GM12878 (cell line): ENCODE measurements at regions not wholly inside any gene's neighbourhood (a gene's known extent, or its start where the extent isn't known, plus 50 kb on each side); places are given as distances from the start of the nearest gene placed in this dataset.

Experiments used
- ATAC-seq: fragments of 200-7000 bp; cut with Tn5 transposase; 3 replicates; pipeline ENCODE4 v1.9.1; 2020; ENCODE audit warnings: mild to moderate bottlenecking, moderate library complexity
- BruUV-seq: library from RNA; stranded (reverse); fragments of 400-500 nt; replicated peaks from 2 replicates; lab custom pipeline; 2021; lab: Mats Ljungman, UMichigan
- CTCF ChIA-PET: fragments of 300-600 bp; sonication (Branson Sonifier 250); formaldehyde crosslinking; extraction: SDS; loops from one replicate; lab custom pipeline; 2021; ENCODE audit warnings: inconsistent platforms; lab: Yijun Ruan, JAX
- POLR2A ChIA-PET: fragments of 350-600 bp; formaldehyde crosslinking; extraction: SDS; loops from one replicate; lab custom pipeline; 2021; ENCODE audit warnings: inconsistent platforms; lab: Charles Lee
- RAD21 ChIA-PET: fragments of 300-600 bp; sonication (Branson Sonifier 250); formaldehyde crosslinking; loops from one replicate; lab custom pipeline; 2023; ENCODE audit warnings: antibody characterized with exemption; ENCODE audit not compliant: unreplicated experiment; lab: Charles Lee
- SMC1A ChIA-PET: fragments of 300-600 bp; sonication (Branson Sonifier 250); formaldehyde crosslinking; loops from one replicate; lab custom pipeline; 2023; ENCODE audit not compliant: unreplicated experiment, uncharacterized antibody; lab: Charles Lee
- DNase-seq: peaks from one replicate; pipeline ENCODE4 v3.0.0-alpha.2; 2011; ENCODE audit warnings: low read depth, low spot score
- FAIRE-seq: peaks from 3 replicates; lab custom pipeline; 2011; peaks lifted over from hg19 to GRCh38; lab: Jason Lieb, UNC
- H2AFZ ChIP-seq: 2 replicates; pipeline ENCODE4 v1.6.0; 2011; ENCODE audit warnings: low read depth, low read length, control low read depth; ENCODE audit not compliant: control insufficient read depth
- H3K27ac ChIP-seq: 2 replicates; pipeline ENCODE4 v1.5.1; 2011; ENCODE audit warnings: control low read depth; ENCODE audit not compliant: control insufficient read depth, insufficient read depth
- H3K27me3 ChIP-seq, 2 experiments: replicated peaks in 1 of 2; 2 replicates each; pipeline versions ENCODE4 v1.6.0 to v1.6.1; 2011; ENCODE audit warnings: low read length in 1 of 2; ENCODE audit not compliant: control insufficient read depth in 2 of 2, insufficient read depth in 2 of 2
- H3K36me3 ChIP-seq, 2 experiments: 2 replicates each; pipeline ENCODE4 v1.5.1; 2011; ENCODE audit warnings: low read length in 1 of 2; ENCODE audit not compliant: control insufficient read depth in 2 of 2, insufficient read depth in 2 of 2
- H3K4me1 ChIP-seq: 2 replicates; pipeline ENCODE4 v1.6.1; 2011; ENCODE audit warnings: mild to moderate bottlenecking, low read length, moderate library complexity, mixed read lengths; ENCODE audit not compliant: control insufficient read depth, insufficient read depth
- H3K4me2 ChIP-seq: 2 replicates; pipeline ENCODE4 v1.6.0; 2011; ENCODE audit warnings: control low read depth; ENCODE audit not compliant: control insufficient read depth, insufficient read depth
- H3K4me3 ChIP-seq: fragments of 200-600 bp; sonication (generic); 2 replicates; pipeline ENCODE4 v1.5.1; 2016
- H3K79me2 ChIP-seq: 2 replicates; pipeline ENCODE4 v1.6.0; 2011; ENCODE audit warnings: low read length; ENCODE audit not compliant: control insufficient read depth, insufficient read depth
- H3K9ac ChIP-seq: 2 replicates; pipeline ENCODE4 v1.8.0; 2011; ENCODE audit warnings: low read length, control low read depth, mixed read lengths; ENCODE audit not compliant: control insufficient read depth, insufficient read depth
- H3K9me3 ChIP-seq: replicated peaks from 3 replicates; pipeline ENCODE4 v1.5.1; 2011; ENCODE audit warnings: mild to moderate bottlenecking, low read length; ENCODE audit not compliant: control insufficient read depth, insufficient read depth
- H4K20me1 ChIP-seq: 2 replicates; pipeline ENCODE4 v1.6.0; 2011; ENCODE audit not compliant: control insufficient read depth, insufficient read depth
- BACH1 ChIP-seq: fragments of 450-650 bp; IDR thresholded peaks from 2 replicates; pipeline ENCODE4 v1.6.1; 2017; ENCODE audit warnings: mild to moderate bottlenecking, borderline replicate concordance
- CHD2 ChIP-seq: IDR thresholded peaks from 2 replicates; pipeline ENCODE4 v1.6.1; 2011; ENCODE audit warnings: low read depth, low read length, improper control_type of control experiment, borderline replicate concordance
- CREB1 ChIP-seq: IDR thresholded peaks from 2 replicates; pipeline ENCODE4 v1.6.1; 2012; ENCODE audit warnings: low read depth, mild to moderate bottlenecking, inconsistent platforms
- HDAC6 ChIP-seq: fragments of 200-600 bp; sonication (generic); IDR thresholded peaks from one replicate; pipeline ENCODE4 v1.8.0; 2017; ENCODE audit warnings: antibody characterized with exemption; ENCODE audit not compliant: unreplicated experiment
- POLR2A ChIP-seq: IDR thresholded peaks from 2 replicates; pipeline ENCODE4 v1.6.1; 2011; ENCODE audit warnings: low read depth, mild to moderate bottlenecking, low read length
- POLR2AphosphoS2 ChIP-seq: IDR thresholded peaks from 2 replicates; pipeline ENCODE4 v1.6.1; 2011; ENCODE audit warnings: low read depth, mild to moderate bottlenecking, low read length, improper control_type of control experiment, moderate library complexity
- POLR2AphosphoS5 ChIP-seq: IDR thresholded peaks from 2 replicates; pipeline ENCODE4 v1.6.1; 2011; ENCODE audit warnings: mild to moderate bottlenecking, low read length, inconsistent platforms
- RELA ChIP-seq: fragments of 450-650 bp; IDR thresholded peaks from 2 replicates; pipeline ENCODE4 v1.8.0; 2014; ENCODE audit warnings: borderline replicate concordance; ENCODE audit not compliant: partially characterized antibody
- SIN3A ChIP-seq: IDR thresholded peaks from 2 replicates; pipeline ENCODE4 v1.6.1; 2012; ENCODE audit warnings: low read depth, low read length, improper control_type of control experiment
- STAT3 ChIP-seq: IDR thresholded peaks from 2 replicates; pipeline ENCODE4 v1.6.1; 2011; ENCODE audit warnings: low read depth, low read length, improper control_type of control experiment
- TBL1XR1 ChIP-seq: IDR thresholded peaks from 2 replicates; pipeline ENCODE4 v1.6.1; 2012; ENCODE audit warnings: low read depth, low read length, improper control_type of control experiment
- TCF3 ChIP-seq: IDR thresholded peaks from 2 replicates; pipeline ENCODE4 v1.6.1; 2012; ENCODE audit warnings: low read depth, mild to moderate bottlenecking, low read length, borderline replicate concordance; ENCODE audit not compliant: insufficient read depth
- ZNF622 ChIP-seq: fragments of 450-650 bp; IDR thresholded peaks from 2 replicates; pipeline ENCODE4 v1.6.1; 2017; ENCODE audit warnings: mild to moderate bottlenecking, inconsistent platforms
- ZZZ3 ChIP-seq: IDR thresholded peaks from 2 replicates; pipeline ENCODE4 v1.6.1; 2011; ENCODE audit warnings: low read depth; ENCODE audit not compliant: control insufficient read depth, insufficient read length
- WGBS: methylation state at CpG from one replicate; pipeline ENCODE4 v1.1.6; 2016; ENCODE audit warnings: low lambda C conversion rate; ENCODE audit not compliant: insufficient replicate concordance, insufficient coverage; ENCODE audit errors: missing lambda C conversion rate; 5-methylcytosine and 5-hydroxymethylcytosine counted together
- in situ Hi-C: fragments of 300-500 bp; cut with MboI; formaldehyde crosslinking; loops from 9 replicates; pipeline ENCODE4 v1.14.3; 2018; ENCODE audit warnings: mixed read lengths
- intact Hi-C: fragments of 100-400 bp; cut with micrococcal nuclease; formaldehyde crosslinking; loops from one replicate; pipeline ENCODE4 v1.14.2; 2022; ENCODE audit not compliant: unreplicated experiment

DNA sequence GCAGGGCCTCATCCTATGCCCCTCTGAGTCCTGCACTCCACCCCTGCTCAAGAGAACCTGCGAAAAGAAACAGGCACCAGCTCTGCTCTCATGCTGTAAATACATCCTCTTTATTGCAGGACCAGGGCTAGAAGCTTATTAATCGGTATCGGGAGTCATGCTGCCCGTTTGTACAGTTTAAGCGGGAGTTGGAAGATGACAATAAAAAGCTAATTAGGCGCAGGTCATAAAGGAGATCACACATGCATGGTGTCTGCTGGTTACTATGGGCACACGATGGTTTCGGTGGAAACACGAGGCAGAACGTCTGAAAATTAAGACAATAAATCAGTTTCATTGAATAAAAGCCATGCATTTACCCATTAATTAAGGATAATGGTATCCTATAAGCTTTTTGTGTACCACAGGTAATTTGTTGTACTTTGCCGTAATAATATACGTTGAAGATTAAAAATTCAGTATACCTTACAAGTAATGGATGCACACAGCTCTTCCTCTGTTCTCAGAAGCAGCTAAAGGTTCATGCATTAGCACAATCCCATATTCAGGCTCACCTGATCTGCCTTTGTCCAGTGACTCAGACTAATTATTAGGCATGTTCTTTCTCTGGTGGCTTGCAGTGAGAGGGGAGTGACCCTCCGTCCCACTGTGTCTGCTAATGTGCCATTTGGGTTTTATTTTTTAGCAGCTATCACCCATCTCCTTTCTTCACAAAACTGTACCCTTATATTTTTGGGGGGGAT is 406.0 kb downstream of the TSHZ3 start:
- no peaks in the 10 kb centered on the region for H3K4me1 ChIP-seq
- SMC1A ChIA-PET = no interaction called here
- no peaks in the 10 kb centered on the region for H3K79me2 ChIP-seq
- intact Hi-C loops = no loop called here
- no peaks in the 10 kb centered on the region for H4K20me1 ChIP-seq
- no peaks in the 10 kb centered on the region for H3K36me3 ChIP-seq
- H3K9me3 ChIP-seq = no peaks in the 10 kb centered on the region; the same call in 2 of the 3 replicates
- CTCF ChIA-PET = no interaction called here
- ATAC-seq (no peak), DNase-seq (no peak)
- RAD21 ChIA-PET = no interaction called here
- H3K27me3 ChIP-seq = no peaks in the 10 kb centered on the region
- H3K4me3 ChIP-seq = no peak overlapping the region
- TF ChIP-seq ZZZ3 = no peak
- no peak for TF ChIP-seq POLR2AphosphoS5
- no peak for TF ChIP-seq BACH1
- TF ChIP-seq TBL1XR1 = no peak
- no peak for TF ChIP-seq STAT3
- TF ChIP-seq ZNF622 = no peak
- TF ChIP-seq, all 136 proteins: peak for 0
- Histone ChIP-seq H2AFZ (no peak overlapping the region), H3K4me2 (no peak overlapping the region), H3K9ac (no peak overlapping the region), H3K27ac (no peak overlapping the region)
- WGBS = 36% methylated on average over 13 of the region's 13 CpGs
- POLR2A ChIA-PET = no interaction called here
- no TSS peak for BruUV-seq
- in situ Hi-C loops = no loop called here
- FAIRE-seq = no peak

DNA sequence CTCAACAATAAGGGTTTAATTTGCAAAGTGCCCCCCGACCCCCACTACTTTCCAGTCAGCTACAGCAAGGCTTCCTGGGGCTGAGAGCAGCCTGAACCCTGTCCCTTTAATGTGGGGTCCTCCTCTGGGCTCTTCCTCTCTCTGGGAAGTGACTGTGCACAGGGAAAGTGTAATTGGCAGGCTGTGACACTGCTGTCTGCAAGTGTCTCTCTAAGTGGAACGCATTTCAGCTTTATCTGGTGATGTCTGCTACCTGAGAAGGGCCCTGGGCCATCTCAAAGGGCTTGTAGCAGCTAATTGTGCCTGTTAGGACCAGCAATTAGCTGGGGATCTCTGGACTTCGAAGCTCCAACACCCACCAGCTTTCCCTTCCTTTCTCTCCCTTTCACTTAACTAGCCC is 406.6 kb downstream of the TSHZ3 start:
- in situ Hi-C loops (no loop called here), intact Hi-C loops (no loop called here)
- Histone ChIP-seq H3K9me3 (no peaks in the 10 kb centered on the region; the same call in 2 of the 3 replicates), H3K4me2 (no peak overlapping the region), H3K4me1 (no peaks in the 10 kb centered on the region), H3K27me3 (no peaks in the 10 kb centered on the region), H2AFZ (no peak overlapping the region), H3K36me3 (no peaks in the 10 kb centered on the region), H3K9ac (no peak overlapping the region), H3K27ac (no peak overlapping the region), H3K4me3 (no peak overlapping the region), H3K79me2 (no peaks in the 10 kb centered on the region), H4K20me1 (no peaks in the 10 kb centered on the region)
- WGBS = 0% methylated on average over 3 of the region's 3 CpGs
- ChIA-PET POLR2A (no interaction called here), SMC1A (no interaction called here), RAD21 (no interaction called here), CTCF (no interaction called here)
- FAIRE-seq (no peak), DNase-seq (no peak), ATAC-seq (no peak)
- BruUV-seq = no TSS peak
- no peak for TF ChIP-seq POLR2AphosphoS2
- TF ChIP-seq POLR2A = no peak
- no peak for TF ChIP-seq CREB1
- no peak for TF ChIP-seq RELA
- no peak for TF ChIP-seq HDAC6
- TF ChIP-seq CHD2 = no peak
- no peak for TF ChIP-seq TCF3
- TF ChIP-seq SIN3A = no peak
